K562 (cell line): ENCODE measurements at regions not wholly inside any gene's neighbourhood (a gene's known extent, or its start where the extent isn't known, plus 50 kb on each side); places are given as distances from the start of the nearest gene placed in this dataset.

Experiments
- BRD4 ChIP-seq: fragments of 200-600 bp; sonication (generic); IDR thresholded peaks from 2 replicates; pipeline ENCODE4 v1.6.1; 2017; ENCODE audit warnings: inconsistent platforms
- CHD4 ChIP-seq: fragments of 200-600 bp; sonication (generic); IDR thresholded peaks from 3 replicates; pipeline ENCODE4 v1.6.1; 2012; ENCODE audit warnings: low read depth, mild to moderate bottlenecking, mixed read lengths, low read length, inconsistent platforms; ENCODE audit not compliant: insufficient read depth, insufficient replicate concordance, poor library complexity, severe bottlenecking
- E2F1 ChIP-seq: sonication (generic); formaldehyde crosslinking; IDR thresholded peaks from 2 replicates; pipeline ENCODE4 v1.8.1; 2023; ENCODE audit warnings: mild to moderate bottlenecking, missing genetic modification reagents, moderate library complexity
- GTF2A2 ChIP-seq: IDR thresholded peaks from 2 replicates; pipeline ENCODE4 v1.6.1; 2016; ENCODE audit warnings: mild to moderate bottlenecking, missing genetic modification characterization, missing compliant biosample characterization
- NBN ChIP-seq: fragments of 450-650 bp; IDR thresholded peaks from 2 replicates; pipeline ENCODE4 v1.6.1; 2016; ENCODE audit warnings: low read depth, mild to moderate bottlenecking
- NCOA4 ChIP-seq: fragments of 450-650 bp; IDR thresholded peaks from 2 replicates; pipeline ENCODE4 v1.6.1; 2018; ENCODE audit warnings: mild to moderate bottlenecking; ENCODE audit not compliant: partially characterized antibody
- REST ChIP-seq, 2 experiments: fragments of 450-650 bp; formaldehyde crosslinking in 1 of 2; IDR thresholded peaks; 2 replicates each; pipeline versions ENCODE4 v1.4.0 to v1.6.1; 2014 to 2020; ENCODE audit warnings: mild to moderate bottlenecking in 2 of 2, borderline replicate concordance in 1 of 2, low read depth in 1 of 2
- STAT5A ChIP-seq: IDR thresholded peaks from 2 replicates; pipeline ENCODE4 v1.6.1; 2012; ENCODE audit warnings: low read length, inconsistent platforms, borderline replicate concordance
- THAP7 ChIP-seq: fragments of 250-450 bp; sonication (Bioruptor Pico); IDR thresholded peaks from 2 replicates; pipeline ENCODE4 v1.5.0; 2021
- ZNF395 ChIP-seq: fragments of 200-800 bp; sonication (Bioruptor generic); IDR thresholded peaks from 2 replicates; pipeline ENCODE4 v1.6.1; 2017; ENCODE audit warnings: missing genetic modification characterization, missing compliant biosample characterization
- ZNF57 ChIP-seq: fragments of 450-650 bp; formaldehyde crosslinking; IDR thresholded peaks from 2 replicates; pipeline ENCODE4 v1.4.0; 2020; ENCODE audit warnings: mild to moderate bottlenecking, moderate library complexity

- TF ChIP-seq REST (IDR thresholded peaks at IDR 0.05; ENCODE audit: borderline replicate concordance) (no peak), REST (CRISPR knock-in tag; IDR thresholded peaks at IDR 0.05; ENCODE audit: low read depth) (no peak), THAP7 (CRISPR knock-in tag) (no peak), NBN (no peak), BRD4 (no peak), E2F1 (CRISPR knock-in tag) (no peak), STAT5A (no peak), GTF2A2 (no peak), ZNF57 (CRISPR knock-in tag) (no peak), CHD4 (no peak), NCOA4 (no peak), ZNF395 (no peak)
These were observed 466.0 kb downstream of the PTH2R start (continued) for GRCh38 chr2:208872591-208872990.
